ENCODE measurements at regions not wholly inside any gene's neighbourhood (a gene's known extent, or its start where the extent isn't known, plus 50 kb on each side); places are given as distances from the start of the nearest gene placed in this dataset.
"Not testable (repeated sequence)": the region's sequence is repeated elsewhere in the genome, so short reads cannot be mapped to it uniquely, and the experiment has no call there.

- DNase-seq (ENCODE audit: low read depth), result no peak
These were observed 108.7 kb downstream of the SUCLA2 start for GRCh38 chr13:47892374-47892773.

DNA sequence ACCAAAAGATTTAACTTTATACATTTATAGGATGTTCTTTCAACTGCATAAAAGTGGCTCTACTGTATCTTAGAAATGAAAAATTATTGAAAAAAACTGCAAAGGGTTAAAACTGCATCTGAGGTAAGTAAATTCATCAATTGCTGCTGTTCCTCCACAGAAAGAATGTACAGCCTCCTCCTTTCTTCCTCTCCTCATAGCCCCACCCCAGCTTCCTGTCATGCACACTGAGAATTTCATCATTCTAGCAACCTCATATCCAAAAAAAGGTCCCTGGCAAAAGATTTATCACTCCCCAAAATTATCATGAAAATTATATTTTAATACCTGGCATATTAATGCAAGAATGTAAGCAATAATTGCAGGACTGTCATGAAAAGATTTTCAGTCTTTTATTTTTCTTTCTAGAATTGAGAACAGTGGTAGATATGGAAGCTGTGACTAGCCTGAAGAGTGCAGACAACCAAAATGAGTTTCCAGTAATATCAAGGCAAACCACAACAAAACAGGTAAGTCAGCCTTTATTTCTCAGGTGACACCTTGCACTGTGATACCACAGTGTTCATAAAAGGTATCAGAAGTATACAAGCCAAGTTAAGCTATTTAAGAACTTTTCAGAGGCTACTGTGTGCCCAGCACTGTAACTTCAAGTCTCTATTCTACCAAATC is 110.8 kb downstream of the SUCLA2 start:
- DNase-seq (ENCODE audit: low read depth), result no peak

- no peak for DNase-seq (ENCODE audit: low read depth)
These were observed 114.8 kb downstream of the SUCLA2 start for GRCh38 chr13:47886314-47886713.

GRCh38 chr13:47875201-47875600 is 125.9 kb downstream of the SUCLA2 start:
- no peak for DNase-seq (ENCODE audit: low read depth)

- not testable (repeated sequence) for DNase-seq (ENCODE audit: low read depth)
These were observed 127.1 kb downstream of the SUCLA2 start for GRCh38 chr13:47873987-47874386.

- DNase-seq (ENCODE audit: low read depth), result not testable (repeated sequence)
These were observed 127.8 kb downstream of the SUCLA2 start for GRCh38 chr13:47873319-47873718.

GRCh38 chr13:47869776-47870175 is 131.3 kb downstream of the SUCLA2 start:
- DNase-seq (ENCODE audit: low read depth), result no peak

- no peak for DNase-seq (ENCODE audit: low read depth)
These were observed 135.2 kb downstream of the SUCLA2 start for GRCh38 chr13:47865883-47866282.

GRCh38 chr13:47862841-47863240 is 138.2 kb downstream of the SUCLA2 start:
- DNase-seq (ENCODE audit: low read depth), result no peak

- DNase-seq (ENCODE audit: low read depth), result peak; percentile 29
These were observed 141.9 kb downstream of the SUCLA2 start for GRCh38 chr13:47859165-47859564.

DNA sequence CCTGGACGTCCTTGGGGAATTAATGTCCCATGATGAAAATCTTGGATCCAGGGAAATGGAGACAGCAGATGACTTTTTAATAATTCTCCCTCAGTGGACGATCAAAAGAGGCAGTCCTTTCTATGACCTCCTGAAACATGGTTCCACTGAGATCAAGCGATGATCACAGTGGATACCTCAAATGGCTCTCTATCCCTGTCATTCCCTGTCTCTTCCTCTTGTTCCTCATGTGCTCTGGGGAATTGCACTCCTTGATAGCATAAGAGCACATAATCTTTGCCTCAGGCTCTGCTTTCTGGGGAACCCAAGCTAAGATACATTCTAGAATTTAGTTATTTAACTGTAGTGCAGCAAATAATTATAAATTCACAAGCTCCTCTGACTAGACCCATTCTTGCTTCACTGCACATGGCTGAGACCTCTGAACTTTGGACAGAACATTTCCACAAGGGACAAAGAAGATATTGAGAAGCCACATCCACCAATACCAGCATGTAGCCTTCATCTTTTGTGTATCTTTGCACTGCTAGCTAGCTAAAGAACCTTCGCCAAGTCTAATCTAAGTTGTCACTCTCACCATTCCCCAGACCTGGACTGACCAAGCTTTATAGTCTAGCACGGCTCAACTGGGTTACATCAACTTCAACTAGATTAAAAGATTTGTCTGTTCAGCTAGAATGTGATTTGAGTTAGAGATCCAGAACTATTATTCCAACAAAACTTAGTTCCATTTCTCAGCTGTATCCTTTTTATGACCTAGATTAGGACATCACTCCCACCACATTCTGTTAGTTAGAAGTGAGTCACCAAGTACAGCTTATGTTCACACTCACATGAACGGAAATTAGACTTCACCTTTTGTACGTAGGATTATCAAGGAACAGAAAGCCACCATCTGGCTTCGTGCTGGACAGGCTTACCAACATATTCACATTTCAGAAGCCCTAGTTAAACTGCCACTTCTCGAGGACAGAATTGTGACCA is 142.7 kb downstream of the SUCLA2 start:
- peak; percentile 90 for DNase-seq (ENCODE audit: low read depth)

DNA sequence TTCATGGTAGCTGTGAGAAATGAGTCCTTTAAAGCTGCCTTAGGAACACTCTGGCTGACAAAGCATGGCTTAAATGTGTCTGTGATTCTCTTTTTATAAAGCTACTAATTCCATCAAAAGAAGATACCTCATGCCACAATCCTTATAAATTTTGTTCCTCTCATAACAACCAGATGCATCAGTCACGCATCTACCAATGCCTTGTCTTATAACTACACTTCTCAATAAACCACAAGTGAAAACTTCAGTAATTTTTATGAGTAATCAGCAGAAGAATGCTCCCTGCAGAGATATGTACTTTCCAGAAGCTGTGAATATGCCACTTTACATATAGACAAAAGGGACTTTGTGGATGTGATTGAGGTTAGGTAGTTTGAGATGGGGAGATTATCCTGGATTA is 147.8 kb downstream of the SUCLA2 start:
- peak; percentile 68 for DNase-seq (ENCODE audit: low read depth)

- peak; percentile 40 for DNase-seq (ENCODE audit: low read depth)
These were observed 154.2 kb downstream of the SUCLA2 start for GRCh38 chr13:47846886-47847285.

- no peak for DNase-seq (ENCODE audit: low read depth)
These were observed 155.1 kb downstream of the SUCLA2 start for GRCh38 chr13:47845981-47846380.

DNA sequence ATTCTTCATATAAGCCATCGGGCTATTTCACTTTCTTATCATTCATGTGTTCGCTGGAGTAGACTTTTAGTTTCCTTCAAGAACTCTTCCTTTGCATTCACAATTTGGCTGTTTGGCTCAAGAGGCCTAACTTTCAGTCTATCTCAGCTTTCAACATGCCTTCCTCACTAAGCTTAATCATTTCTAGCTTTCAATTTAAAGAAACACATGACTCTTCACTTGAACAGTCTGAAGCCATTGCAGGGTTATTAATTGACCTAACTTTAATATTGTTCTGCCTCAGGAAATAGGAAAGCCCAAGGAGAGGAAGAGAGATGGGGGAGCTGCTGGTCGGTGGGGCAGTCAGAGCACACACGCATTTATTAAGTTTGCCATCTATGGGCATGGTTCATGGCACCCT is 158.1 kb downstream of the SUCLA2 start:
- DNase-seq (ENCODE audit: low read depth), result no peak

DNA sequence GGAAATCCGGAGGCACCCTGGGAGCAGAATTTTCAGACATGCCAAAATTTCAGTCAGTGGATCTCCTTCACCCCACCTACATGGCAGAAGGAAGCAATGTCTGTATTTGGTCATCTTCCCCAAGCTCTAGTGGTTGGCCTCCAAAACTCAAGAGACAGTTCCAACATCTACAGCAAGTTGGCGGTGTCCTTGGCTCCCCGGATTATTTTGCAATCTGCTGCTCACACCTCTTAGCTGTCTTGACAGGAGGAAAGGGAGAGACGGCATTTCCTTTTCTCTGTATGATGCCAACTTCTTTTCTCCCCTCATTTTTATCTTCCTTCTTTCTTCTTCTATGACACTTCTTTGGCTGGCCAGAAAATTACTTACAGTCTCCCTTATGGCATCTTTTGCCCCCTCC is 159.9 kb downstream of the SUCLA2 start:
- DNase-seq (ENCODE audit: low read depth), result no peak

- DNase-seq (ENCODE audit: low read depth), result no peak
These were observed 163.2 kb downstream of the SUCLA2 start for GRCh38 chr13:47837906-47838305.

DNA sequence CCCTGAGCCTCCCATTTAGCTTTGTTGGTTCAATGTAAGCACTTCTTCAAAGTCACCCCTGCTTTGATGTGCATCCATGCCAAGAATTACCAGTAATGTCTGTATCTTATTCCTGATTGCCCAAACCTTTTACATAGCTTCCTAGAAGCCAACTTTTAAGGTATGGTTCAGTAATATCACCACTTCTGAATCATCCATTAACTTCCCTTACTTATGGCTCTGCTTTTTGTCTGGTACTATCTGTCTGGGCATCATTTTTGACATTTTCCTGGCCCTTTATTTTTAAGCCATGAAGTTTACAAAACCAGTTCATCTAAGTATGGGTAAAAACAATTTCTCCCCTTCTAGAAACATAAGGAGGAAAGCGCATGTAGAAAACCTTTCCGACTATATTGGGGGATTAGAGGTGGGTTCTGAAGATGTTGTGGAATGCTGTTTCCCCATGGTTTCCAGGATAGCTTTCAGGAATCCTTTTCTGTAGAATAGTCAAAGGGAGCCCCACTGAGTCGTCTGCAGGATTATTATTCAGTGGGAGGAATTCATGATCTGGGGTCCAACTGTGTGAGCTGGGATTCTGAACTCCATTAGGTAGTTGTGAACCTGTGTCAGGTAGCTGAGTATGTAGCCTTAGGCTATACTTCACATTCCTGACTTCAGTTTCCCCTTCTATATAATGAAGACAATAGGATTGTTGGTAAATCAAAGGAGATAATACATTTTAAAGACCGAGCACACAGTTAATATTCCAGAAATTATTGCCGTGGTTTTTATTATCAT is 163.8 kb downstream of the SUCLA2 start:
- DNase-seq (ENCODE audit: low read depth), result no peak

DNA sequence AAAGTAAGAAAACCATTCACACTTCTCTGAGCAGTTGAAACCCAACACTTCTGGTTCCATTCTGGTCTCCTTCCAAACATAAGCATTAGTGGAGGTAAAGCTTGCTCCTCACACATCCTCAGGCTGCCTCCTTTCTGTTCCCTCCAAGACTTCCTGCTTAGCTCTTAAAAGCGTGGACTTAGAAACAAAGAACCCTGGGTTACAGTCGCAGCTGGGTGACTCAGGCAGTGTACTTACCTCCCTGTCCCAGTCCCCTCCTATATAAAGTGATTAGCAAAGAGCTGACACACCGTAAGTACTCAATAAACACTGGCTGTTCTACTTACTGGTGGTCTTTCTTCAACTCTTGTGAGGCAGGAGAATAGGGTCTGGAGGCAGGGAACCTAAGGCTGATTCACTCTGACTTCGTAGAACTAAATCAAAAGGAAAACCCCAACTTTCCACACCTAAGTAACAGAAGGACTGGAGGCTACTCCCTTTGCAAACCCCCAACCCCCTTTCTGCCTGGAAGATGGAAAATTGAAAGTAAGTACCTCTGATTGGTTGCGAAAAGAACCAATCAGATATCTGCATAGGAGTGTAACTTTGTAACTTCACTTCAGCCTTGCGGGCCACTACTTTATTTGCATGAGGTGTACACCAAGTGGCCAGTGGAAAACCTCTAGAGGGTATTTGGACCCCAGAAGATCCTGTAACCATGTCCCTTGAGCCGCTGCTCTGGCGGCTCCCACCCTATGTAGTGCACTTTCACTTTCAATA is 165.4 kb downstream of the SUCLA2 start:
- no peak for DNase-seq (ENCODE audit: low read depth)

GRCh38 chr13:47832458-47832972 is 168.6 kb downstream of the SUCLA2 start:
- no peak for DNase-seq (ENCODE audit: low read depth)

GRCh38 chr13:47831265-47831664 is 169.8 kb downstream of the SUCLA2 start:
- peak; percentile 49 for DNase-seq (ENCODE audit: low read depth)
